ENCODE measurements at regions not wholly inside any gene's neighbourhood (a gene's known extent, or its start where the extent isn't known, plus 50 kb on each side); places are given as distances from the start of the nearest gene placed in this dataset.
"Not testable (repeated sequence)": the region's sequence is repeated elsewhere in the genome, so short reads cannot be mapped to it uniquely, and the experiment has no call there.

DNA sequence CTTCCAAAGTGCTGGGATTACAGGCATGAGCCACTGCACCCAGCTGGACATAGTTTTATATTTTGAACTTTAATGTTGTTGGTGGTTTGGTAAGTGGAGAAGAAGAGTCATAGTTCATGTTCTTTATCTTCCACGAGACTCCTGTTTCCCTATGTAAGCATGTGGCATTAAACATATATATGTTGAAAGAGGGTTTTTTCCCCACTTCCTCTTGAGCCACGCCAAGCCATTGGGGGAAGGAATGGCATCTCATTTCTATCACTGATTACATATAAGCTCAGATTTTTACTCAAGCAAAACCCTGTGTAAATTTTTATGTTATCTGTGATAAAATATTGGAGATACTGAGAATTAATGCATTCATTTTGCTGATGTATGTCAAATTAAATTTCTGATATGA lies 300.4 kb downstream of the PHF14 start:
- H3K36me3 ChIP-seq (ENCODE audit: control insufficient read depth, insufficient read depth, low read length), result no peaks in the 10 kb centered on the region
- no peaks in the 10 kb centered on the region for H3K9me3 ChIP-seq (ENCODE audit: control insufficient read depth, insufficient read depth, low read length)
- WGBS (ENCODE audit: insufficient coverage), result no CpG with 5 or more reads among the region's 2 CpGs
- H3K4me3 ChIP-seq (ENCODE audit: low read depth, low read length), result no peak overlapping the region
- no peaks in the 10 kb centered on the region for H3K4me1 ChIP-seq (ENCODE audit: control insufficient read depth, insufficient read depth, low read length)
- H3K27ac ChIP-seq (ENCODE audit: low read depth, low read length), result no peak overlapping the region
- no peaks in the 10 kb centered on the region for H3K27me3 ChIP-seq (ENCODE audit: control insufficient read depth, insufficient read depth, low read length)
- DNase-seq (ENCODE audit: low read depth in 4 of 6, low spot score in 6 of 6), result no peak

DNA sequence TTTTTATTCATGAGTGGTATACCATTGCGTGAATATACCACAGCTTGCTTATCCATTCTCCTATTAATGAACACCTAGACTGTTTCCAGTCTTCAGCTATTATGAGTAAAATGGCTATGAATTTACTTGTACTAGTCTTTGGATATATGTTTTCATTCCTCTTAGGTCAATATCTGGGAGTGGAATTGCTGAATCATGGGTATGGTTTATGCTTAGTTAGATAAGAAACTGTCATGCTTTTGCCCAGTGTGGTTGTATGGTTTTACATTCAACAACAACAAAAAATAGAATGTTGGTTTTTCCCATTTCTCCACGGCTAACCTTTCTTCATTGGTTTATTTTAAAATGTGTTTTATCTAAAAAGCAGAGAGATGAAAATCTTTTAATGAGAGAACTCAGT lies 308.3 kb downstream of the PHF14 start:
- Histone ChIP-seq H3K36me3 (ENCODE audit: control insufficient read depth, insufficient read depth, low read length) (no peaks in the 10 kb centered on the region), H3K4me3 (ENCODE audit: low read depth, low read length) (no peak overlapping the region), H3K27me3 (ENCODE audit: control insufficient read depth, insufficient read depth, low read length) (no peaks in the 10 kb centered on the region), H3K27ac (ENCODE audit: low read depth, low read length) (no peak overlapping the region), H3K9me3 (ENCODE audit: control insufficient read depth, insufficient read depth, low read length) (no peaks in the 10 kb centered on the region), H3K4me1 (ENCODE audit: control insufficient read depth, insufficient read depth, low read length) (no peaks in the 10 kb centered on the region)
- DNase-seq (ENCODE audit: low read depth in 4 of 6, low spot score in 6 of 6), result no peak
- WGBS (ENCODE audit: insufficient coverage), result no CpG with 5 or more reads among the region's 2 CpGs

DNA sequence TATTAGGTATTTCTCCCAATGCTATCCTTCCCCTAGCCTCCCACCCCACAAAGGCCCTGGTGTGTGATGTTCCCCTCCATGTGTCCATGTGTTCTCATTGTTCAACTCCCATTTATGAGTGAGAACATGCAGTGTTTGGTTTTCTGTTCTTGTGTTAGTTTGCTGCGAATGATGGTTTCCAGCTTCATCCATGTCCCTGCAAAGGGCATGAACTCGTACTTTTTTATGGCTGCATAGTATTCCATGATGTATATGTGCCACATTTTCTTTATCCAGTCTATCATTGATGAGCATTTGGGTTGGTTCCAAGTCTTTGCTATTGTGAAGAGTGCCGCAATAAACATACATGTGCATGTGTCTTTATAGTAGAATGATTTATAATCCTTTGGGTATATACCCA lies 309.9 kb downstream of the PHF14 start:
- WGBS (ENCODE audit: insufficient coverage), result no CpG with 5 or more reads among the region's 3 CpGs
- H3K4me3 ChIP-seq (ENCODE audit: low read depth, low read length); H3K9me3 ChIP-seq (ENCODE audit: control insufficient read depth, insufficient read depth, low read length); H3K36me3 ChIP-seq (ENCODE audit: control insufficient read depth, insufficient read depth, low read length); H3K27me3 ChIP-seq (ENCODE audit: control insufficient read depth, insufficient read depth, low read length); DNase-seq (ENCODE audit: low read depth in 4 of 6, low spot score in 6 of 6); H3K4me1 ChIP-seq (ENCODE audit: control insufficient read depth, insufficient read depth, low read length); H3K27ac ChIP-seq (ENCODE audit: low read depth, low read length): not testable (repeated sequence)

DNA sequence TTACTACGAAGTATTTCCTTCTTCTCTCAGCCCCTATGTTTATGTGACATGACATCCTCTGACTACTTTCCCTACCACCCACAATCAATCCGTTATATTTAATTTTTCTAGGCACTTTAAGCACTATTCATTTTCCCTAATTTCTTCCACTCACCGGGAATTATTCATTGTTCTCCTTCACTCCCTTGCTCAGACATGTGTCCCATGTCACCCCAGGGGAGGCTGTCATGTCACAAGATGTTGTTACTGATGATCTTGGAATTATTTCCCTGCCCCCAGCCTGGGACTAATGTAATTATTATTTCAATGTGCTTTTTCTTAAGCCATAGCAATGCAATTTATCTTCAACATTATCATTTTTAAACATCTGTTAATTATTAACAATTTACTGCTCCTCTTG lies 317.2 kb downstream of the PHF14 start:
- 88% methylated on average over 2 of the region's 3 CpGs for WGBS (ENCODE audit: insufficient coverage)
- no peaks in the 10 kb centered on the region for H3K4me1 ChIP-seq (ENCODE audit: control insufficient read depth, insufficient read depth, low read length)
- H3K9me3 ChIP-seq (ENCODE audit: control insufficient read depth, insufficient read depth, low read length), result peaks cover 2% of the 10 kb centered on the region
- H3K4me3 ChIP-seq (ENCODE audit: low read depth, low read length), result no peak overlapping the region
- no peaks in the 10 kb centered on the region for H3K36me3 ChIP-seq (ENCODE audit: control insufficient read depth, insufficient read depth, low read length)
- no peaks in the 10 kb centered on the region for H3K27me3 ChIP-seq (ENCODE audit: control insufficient read depth, insufficient read depth, low read length)
- no peak overlapping the region for H3K27ac ChIP-seq (ENCODE audit: low read depth, low read length)
- no peak for DNase-seq (ENCODE audit: low read depth in 4 of 6, low spot score in 6 of 6)

GRCh38 chr7:11294218-11294617 lies 320.5 kb downstream of the PHF14 start:
- H3K27me3 ChIP-seq (ENCODE audit: control insufficient read depth, insufficient read depth, low read length), result no peaks in the 10 kb centered on the region
- DNase-seq (ENCODE audit: low read depth in 4 of 6, low spot score in 6 of 6), result no peak
- peaks cover 2% of the 10 kb centered on the region for H3K9me3 ChIP-seq (ENCODE audit: control insufficient read depth, insufficient read depth, low read length)
- no CpG with 5 or more reads among the region's 2 CpGs for WGBS (ENCODE audit: insufficient coverage)
- H3K27ac ChIP-seq (ENCODE audit: low read depth, low read length), result no peak overlapping the region
- H3K4me1 ChIP-seq (ENCODE audit: control insufficient read depth, insufficient read depth, low read length), result no peaks in the 10 kb centered on the region
- no peaks in the 10 kb centered on the region for H3K36me3 ChIP-seq (ENCODE audit: control insufficient read depth, insufficient read depth, low read length)
- no peak overlapping the region for H3K4me3 ChIP-seq (ENCODE audit: low read depth, low read length)

- Histone ChIP-seq H3K4me3 (ENCODE audit: low read depth, low read length) (no peak overlapping the region), H3K27me3 (ENCODE audit: control insufficient read depth, insufficient read depth, low read length) (no peaks in the 10 kb centered on the region)
- WGBS (ENCODE audit: insufficient coverage), result 69% methylated on average over 3 of the region's 4 CpGs
Observed at GRCh38 chr7:11294965-11295364, 321.3 kb downstream of the PHF14 start.

DNA sequence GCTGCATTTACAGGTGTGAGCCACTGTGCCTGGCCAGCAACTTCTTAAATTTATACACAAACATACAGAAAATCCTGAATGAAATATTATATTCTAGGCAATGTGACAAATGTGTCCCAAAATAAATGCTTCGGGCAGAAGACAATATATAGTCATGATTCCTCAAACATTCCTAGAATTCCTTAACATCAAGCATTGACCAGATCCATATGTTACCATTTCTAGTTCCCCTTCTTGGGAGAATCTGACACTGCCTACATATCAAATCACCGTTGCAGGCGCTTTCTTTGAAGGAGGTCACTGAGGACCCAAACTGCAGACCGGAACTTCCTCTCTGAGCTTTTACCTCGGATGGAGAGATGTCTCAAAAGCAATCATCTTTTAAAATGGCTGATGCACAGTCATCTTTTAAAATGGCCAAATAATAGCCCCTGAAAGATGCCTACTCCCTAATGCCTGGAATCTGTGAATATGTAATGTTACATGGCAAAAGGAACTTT lies 323.5 kb downstream of the PHF14 start:
- Histone ChIP-seq H3K4me3 (ENCODE audit: low read depth, low read length) (no peak overlapping the region), H3K36me3 (ENCODE audit: control insufficient read depth, insufficient read depth, low read length) (no peaks in the 10 kb centered on the region), H3K27ac (ENCODE audit: low read depth, low read length) (no peak overlapping the region), H3K4me1 (ENCODE audit: control insufficient read depth, insufficient read depth, low read length) (no peaks in the 10 kb centered on the region), H3K9me3 (ENCODE audit: control insufficient read depth, insufficient read depth, low read length) (peaks cover 3% of the 10 kb centered on the region), H3K27me3 (ENCODE audit: control insufficient read depth, insufficient read depth, low read length) (no peaks in the 10 kb centered on the region)
- DNase-seq (ENCODE audit: low read depth in 4 of 6, low spot score in 6 of 6), result no peak
- WGBS (ENCODE audit: insufficient coverage), result 89% methylated on average over 4 of the region's 5 CpGs

More at GRCh38 chr7:11294965-11295364, 321.3 kb downstream of the PHF14 start:
- Histone ChIP-seq H3K9me3 (ENCODE audit: control insufficient read depth, insufficient read depth, low read length) (peaks cover 2% of the 10 kb centered on the region), H3K36me3 (ENCODE audit: control insufficient read depth, insufficient read depth, low read length) (no peaks in the 10 kb centered on the region), H3K27ac (ENCODE audit: low read depth, low read length) (no peak overlapping the region), H3K4me1 (ENCODE audit: control insufficient read depth, insufficient read depth, low read length) (no peaks in the 10 kb centered on the region)
- peak in 1 of 6 donors; percentile 11 for DNase-seq (ENCODE audit: low read depth in 4 of 6, low spot score in 6 of 6)

- Histone ChIP-seq H3K9me3 (ENCODE audit: control insufficient read depth, insufficient read depth, low read length) (peaks cover 4% of the 10 kb centered on the region), H3K36me3 (ENCODE audit: control insufficient read depth, insufficient read depth, low read length) (no peaks in the 10 kb centered on the region), H3K4me1 (ENCODE audit: control insufficient read depth, insufficient read depth, low read length) (no peaks in the 10 kb centered on the region), H3K4me3 (ENCODE audit: low read depth, low read length) (no peak overlapping the region), H3K27me3 (ENCODE audit: control insufficient read depth, insufficient read depth, low read length) (no peaks in the 10 kb centered on the region), H3K27ac (ENCODE audit: low read depth, low read length) (no peak overlapping the region)
- peak in 1 of 6 donors; percentile 17 for DNase-seq (ENCODE audit: low read depth in 4 of 6, low spot score in 6 of 6)
Observed at GRCh38 chr7:11297764-11298163, 324.1 kb downstream of the PHF14 start.

DNA sequence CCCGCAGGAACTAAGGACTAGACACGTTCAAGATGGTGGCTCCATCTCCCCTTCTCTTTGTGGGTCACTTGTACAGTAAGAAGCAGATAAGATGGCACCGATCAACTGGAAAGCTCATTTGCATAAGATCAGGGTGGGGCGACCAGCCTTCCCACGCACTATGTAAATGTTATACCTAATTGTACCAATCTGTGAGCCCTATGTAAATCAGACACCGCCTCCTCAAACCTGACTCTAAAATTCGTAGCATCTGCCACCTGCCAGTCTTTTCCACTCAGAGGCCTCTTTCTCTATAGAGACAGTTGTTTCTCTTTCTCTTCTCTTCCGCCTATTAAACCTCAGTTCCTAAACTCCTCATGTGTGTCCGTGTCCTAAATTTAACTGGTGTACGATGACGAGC lies 324.5 kb downstream of the PHF14 start:
- Histone ChIP-seq H3K36me3 (ENCODE audit: control insufficient read depth, insufficient read depth, low read length) (no peaks in the 10 kb centered on the region), H3K27ac (ENCODE audit: low read depth, low read length) (no peak overlapping the region), H3K27me3 (ENCODE audit: control insufficient read depth, insufficient read depth, low read length) (no peaks in the 10 kb centered on the region), H3K9me3 (ENCODE audit: control insufficient read depth, insufficient read depth, low read length) (peaks cover 4% of the 10 kb centered on the region), H3K4me3 (ENCODE audit: low read depth, low read length) (no peak overlapping the region), H3K4me1 (ENCODE audit: control insufficient read depth, insufficient read depth, low read length) (no peaks in the 10 kb centered on the region)
- 86% methylated on average over 6 of the region's 11 CpGs for WGBS (ENCODE audit: insufficient coverage)
- no peak for DNase-seq (ENCODE audit: low read depth in 4 of 6, low spot score in 6 of 6)

DNA sequence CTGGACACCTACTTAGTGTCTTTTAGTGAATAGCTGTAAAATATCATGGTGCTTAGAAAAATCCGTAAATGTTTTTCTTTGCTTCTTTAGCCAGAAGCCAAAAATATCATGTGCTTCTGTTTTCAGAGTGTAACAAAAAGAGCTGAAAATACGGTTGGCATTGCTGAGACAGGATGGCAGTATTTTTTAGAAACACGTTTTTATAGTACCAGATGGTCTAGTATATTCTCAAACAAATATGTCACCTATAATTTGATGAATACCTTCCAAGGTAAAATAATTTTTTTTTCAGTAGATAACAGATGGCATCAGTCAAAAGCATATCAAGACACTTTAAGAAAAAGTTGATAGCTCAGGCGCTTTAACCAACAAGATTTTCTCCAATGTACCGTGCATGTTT lies 326.6 kb downstream of the PHF14 start:
- Histone ChIP-seq H3K9me3 (ENCODE audit: control insufficient read depth, insufficient read depth, low read length) (peaks cover 4% of the 10 kb centered on the region), H3K36me3 (ENCODE audit: control insufficient read depth, insufficient read depth, low read length) (no peaks in the 10 kb centered on the region), H3K27ac (ENCODE audit: low read depth, low read length) (no peak overlapping the region), H3K4me1 (ENCODE audit: control insufficient read depth, insufficient read depth, low read length) (no peaks in the 10 kb centered on the region), H3K4me3 (ENCODE audit: low read depth, low read length) (no peak overlapping the region), H3K27me3 (ENCODE audit: control insufficient read depth, insufficient read depth, low read length) (no peaks in the 10 kb centered on the region)
- WGBS (ENCODE audit: insufficient coverage), result 80% methylated on average over 1 of the region's 5 CpGs
- DNase-seq (ENCODE audit: low read depth in 4 of 6, low spot score in 6 of 6), result peak in 1 of 6 donors; percentile 61

Data from spinal cord (tissue), 9 donors.